ENCODE measurements at regions not wholly inside any gene's neighbourhood (a gene's known extent, or its start where the extent isn't known, plus 50 kb on each side); places are given as distances from the start of the nearest gene placed in this dataset.
"Not testable (repeated sequence)": the region's sequence is repeated elsewhere in the genome, so short reads cannot be mapped to it uniquely, and the experiment has no call there.

- no peaks in the 10 kb centered on the region for H3K36me3 ChIP-seq (ENCODE audit: control insufficient read depth, insufficient read depth, low read length)
- no peak overlapping the region for H2AFZ ChIP-seq (ENCODE audit: low read length)
- no peak overlapping the region for H3K27ac ChIP-seq (ENCODE audit: insufficient read depth, low read length)
- no peaks in the 10 kb centered on the region for H3K27me3 ChIP-seq (ENCODE audit: control insufficient read depth, insufficient read depth, low read length)
- H3K4me2 ChIP-seq (ENCODE audit: extremely low read depth, insufficient read depth, low read length): no peak overlapping the region
- no peaks in the 10 kb centered on the region for H3K79me2 ChIP-seq (ENCODE audit: control insufficient read depth, insufficient read depth, low read length)
- no peak overlapping the region for H3K9ac ChIP-seq (ENCODE audit: insufficient read depth, low read length)
- DNase-seq (ENCODE audit: low read depth in 2 of 2): no peak
- TF ChIP-seq EZH2 (IDR thresholded peaks at IDR 0.05; ENCODE audit: low read length, missing control alignments) (no peak), CTCF (conservative IDR thresholded peaks at IDR 0.05 in 1 of 2, IDR thresholded peaks at IDR 0.05 in 1 of 2; ENCODE audit: low read depth in 1 of 2, low read length in 2 of 2) (no peak)
- H3K4me1 ChIP-seq (ENCODE audit: control insufficient read depth, extremely low read depth, insufficient read depth, low read length): no peaks in the 10 kb centered on the region
- no peak overlapping the region for H3K4me3 ChIP-seq (replicated peaks in 1 of 4; ENCODE audit: control extremely low read depth in 1 of 4, insufficient read depth in 1 of 4, low read depth in 3 of 4, low read length in 4 of 4)
- H4K20me1 ChIP-seq (ENCODE audit: control insufficient read depth, extremely low read depth, insufficient read depth, low read length): no peaks in the 10 kb centered on the region
- no peaks in the 10 kb centered on the region for H3K9me3 ChIP-seq (ENCODE audit: control insufficient read depth, insufficient read depth, low read depth, low read length)
These were observed 640.4 kb downstream of the TYW1 start for GRCh38 chr7:67637023-67637358.

- not testable (repeated sequence) for H3K4me2 ChIP-seq (ENCODE audit: extremely low read depth, insufficient read depth, low read length); H4K20me1 ChIP-seq (ENCODE audit: control insufficient read depth, extremely low read depth, insufficient read depth, low read length); H3K27me3 ChIP-seq (ENCODE audit: control insufficient read depth, insufficient read depth, low read length); H3K4me3 ChIP-seq (replicated peaks in 1 of 4; ENCODE audit: control extremely low read depth in 1 of 4, insufficient read depth in 1 of 4, low read depth in 3 of 4, low read length in 4 of 4); DNase-seq (ENCODE audit: low read depth in 2 of 2); H2AFZ ChIP-seq (ENCODE audit: low read length); H3K27ac ChIP-seq (ENCODE audit: insufficient read depth, low read length); H3K36me3 ChIP-seq (ENCODE audit: control insufficient read depth, insufficient read depth, low read length); H3K9ac ChIP-seq (ENCODE audit: insufficient read depth, low read length); H3K4me1 ChIP-seq (ENCODE audit: control insufficient read depth, extremely low read depth, insufficient read depth, low read length); H3K79me2 ChIP-seq (ENCODE audit: control insufficient read depth, insufficient read depth, low read length); H3K9me3 ChIP-seq (ENCODE audit: control insufficient read depth, insufficient read depth, low read depth, low read length)
These were observed 645.9 kb downstream of the TYW1 start for GRCh38 chr7:67642542-67642941.

- H3K4me3 ChIP-seq (replicated peaks in 1 of 4; ENCODE audit: control extremely low read depth in 1 of 4, insufficient read depth in 1 of 4, low read depth in 3 of 4, low read length in 4 of 4): no peak overlapping the region
- no peak overlapping the region for H3K27ac ChIP-seq (ENCODE audit: insufficient read depth, low read length)
- no peak overlapping the region for H3K4me2 ChIP-seq (ENCODE audit: extremely low read depth, insufficient read depth, low read length)
- no peak overlapping the region for H3K9ac ChIP-seq (ENCODE audit: insufficient read depth, low read length)
- no peaks in the 10 kb centered on the region for H3K79me2 ChIP-seq (ENCODE audit: control insufficient read depth, insufficient read depth, low read length)
- no peaks in the 10 kb centered on the region for H3K9me3 ChIP-seq (ENCODE audit: control insufficient read depth, insufficient read depth, low read depth, low read length)
- no peak for DNase-seq (ENCODE audit: low read depth in 2 of 2)
- no peaks in the 10 kb centered on the region for H4K20me1 ChIP-seq (ENCODE audit: control insufficient read depth, extremely low read depth, insufficient read depth, low read length)
- H3K27me3 ChIP-seq (ENCODE audit: control insufficient read depth, insufficient read depth, low read length): no peaks in the 10 kb centered on the region
- H3K36me3 ChIP-seq (ENCODE audit: control insufficient read depth, insufficient read depth, low read length): no peaks in the 10 kb centered on the region
- TF ChIP-seq EZH2 (IDR thresholded peaks at IDR 0.05; ENCODE audit: low read length, missing control alignments): no peak
- TF ChIP-seq CTCF (conservative IDR thresholded peaks at IDR 0.05 in 1 of 2, IDR thresholded peaks at IDR 0.05 in 1 of 2; ENCODE audit: low read depth in 1 of 2, low read length in 2 of 2): no peak
- no peak overlapping the region for H2AFZ ChIP-seq (ENCODE audit: low read length)
- no peaks in the 10 kb centered on the region for H3K4me1 ChIP-seq (ENCODE audit: control insufficient read depth, extremely low read depth, insufficient read depth, low read length)
These were observed 647.5 kb downstream of the TYW1 start for GRCh38 chr7:67644151-67644550.

GRCh38 chr7:67652937-67653336 is 656.3 kb downstream of the TYW1 start:
- Histone ChIP-seq H3K9ac (ENCODE audit: insufficient read depth, low read length) (no peak overlapping the region), H3K27ac (ENCODE audit: insufficient read depth, low read length) (no peak overlapping the region), H3K4me1 (ENCODE audit: control insufficient read depth, extremely low read depth, insufficient read depth, low read length) (no peaks in the 10 kb centered on the region), H3K79me2 (ENCODE audit: control insufficient read depth, insufficient read depth, low read length) (no peaks in the 10 kb centered on the region), H3K4me3 (replicated peaks in 1 of 4; ENCODE audit: control extremely low read depth in 1 of 4, insufficient read depth in 1 of 4, low read depth in 3 of 4, low read length in 4 of 4) (no peak overlapping the region), H3K27me3 (ENCODE audit: control insufficient read depth, insufficient read depth, low read length) (no peaks in the 10 kb centered on the region), H3K36me3 (ENCODE audit: control insufficient read depth, insufficient read depth, low read length) (no peaks in the 10 kb centered on the region), H3K9me3 (ENCODE audit: control insufficient read depth, insufficient read depth, low read depth, low read length) (no peaks in the 10 kb centered on the region), H2AFZ (ENCODE audit: low read length) (no peak overlapping the region), H3K4me2 (ENCODE audit: extremely low read depth, insufficient read depth, low read length) (no peak overlapping the region), H4K20me1 (ENCODE audit: control insufficient read depth, extremely low read depth, insufficient read depth, low read length) (no peaks in the 10 kb centered on the region)
- no peak for DNase-seq (ENCODE audit: low read depth in 2 of 2)
- TF ChIP-seq CTCF (conservative IDR thresholded peaks at IDR 0.05 in 1 of 2, IDR thresholded peaks at IDR 0.05 in 1 of 2; ENCODE audit: low read depth in 1 of 2, low read length in 2 of 2): no peak
- no peak for TF ChIP-seq EZH2 (IDR thresholded peaks at IDR 0.05; ENCODE audit: low read length, missing control alignments)

All from fibroblast of lung (primary cell).